ENCODE measurements at regions not wholly inside any gene's neighbourhood (a gene's known extent, or its start where the extent isn't known, plus 50 kb on each side); places are given as distances from the start of the nearest gene placed in this dataset.

GRCh38 chrX:113539599-113540356 is 699.1 kb upstream of the AMOT start:
- Histone ChIP-seq H3K9me3 (ENCODE audit: low read length) (no peaks in the 10 kb centered on the region), H3K4me1 (ENCODE audit: insufficient read depth, low read length) (no peaks in the 10 kb centered on the region), H3K79me2 (ENCODE audit: low read length) (no peaks in the 10 kb centered on the region), H3K4me3 (ENCODE audit: low read length) (no peak overlapping the region), H3F3A (ENCODE audit: low read length, unreplicated experiment) (no peaks in the 10 kb centered on the region), H3K9me2 (replicated peaks; ENCODE audit: low read length) (no peaks in the 10 kb centered on the region), H3K36me3 (ENCODE audit: low read depth, low read length) (no peaks in the 10 kb centered on the region), H3K9ac (ENCODE audit: low read length) (no peak overlapping the region), H3K27me3 (ENCODE audit: low read length) (no peaks in the 10 kb centered on the region), H2AFZ (ENCODE audit: low read length) (no peak overlapping the region), H3K4me2 (ENCODE audit: low read length) (no peak overlapping the region), H4K20me1 (ENCODE audit: low read length) (no peaks in the 10 kb centered on the region), H3K27ac (ENCODE audit: low read length) (no peak overlapping the region)
- ChIA-PET POLR2A (ENCODE audit: unreplicated experiment) (no interaction called here), CTCF (no interaction called here)
- no TSS peak for BruUV-seq (replicated peaks)
- intact Hi-C loops (cut with micrococcal nuclease) = no loop called here
- no peak for DNase-seq
- ATAC-seq = no peak
- TF ChIP-seq EZH2phosphoT487 (IDR thresholded peaks at IDR 0.05; ENCODE audit: borderline replicate concordance, low read length) (no peak), CTCF (conservative IDR thresholded peaks at IDR 0.05; ENCODE audit: low read depth, low read length) (no peak), EZH2 (IDR thresholded peaks at IDR 0.05; ENCODE audit: low read length, unreplicated experiment) (no peak)

- no peaks in the 10 kb centered on the region for H3K27me3 ChIP-seq (ENCODE audit: low read length)
- H3K9me2 ChIP-seq (replicated peaks; ENCODE audit: low read length) = no peaks in the 10 kb centered on the region
- DNase-seq (no peak), ATAC-seq (no peak)
- ChIA-PET CTCF (no interaction called here), POLR2A (ENCODE audit: unreplicated experiment) (no interaction called here)
- H3K4me3 ChIP-seq (ENCODE audit: low read length) = no peak overlapping the region
- no peak overlapping the region for H3K4me2 ChIP-seq (ENCODE audit: low read length)
- H3K4me1 ChIP-seq (ENCODE audit: insufficient read depth, low read length) = no peaks in the 10 kb centered on the region
- H2AFZ ChIP-seq (ENCODE audit: low read length) = no peak overlapping the region
- no peak overlapping the region for H3K9ac ChIP-seq (ENCODE audit: low read length)
- no peaks in the 10 kb centered on the region for H3K79me2 ChIP-seq (ENCODE audit: low read length)
- TF ChIP-seq CTCF (conservative IDR thresholded peaks at IDR 0.05; ENCODE audit: low read depth, low read length) (no peak), EZH2phosphoT487 (IDR thresholded peaks at IDR 0.05; ENCODE audit: borderline replicate concordance, low read length) (no peak), EZH2 (IDR thresholded peaks at IDR 0.05; ENCODE audit: low read length, unreplicated experiment) (no peak)
- no peaks in the 10 kb centered on the region for H4K20me1 ChIP-seq (ENCODE audit: low read length)
- H3F3A ChIP-seq (ENCODE audit: low read length, unreplicated experiment) = no peaks in the 10 kb centered on the region
- no peaks in the 10 kb centered on the region for H3K36me3 ChIP-seq (ENCODE audit: low read depth, low read length)
- H3K27ac ChIP-seq (ENCODE audit: low read length) = no peak overlapping the region
- BruUV-seq (replicated peaks) = no TSS peak
- H3K9me3 ChIP-seq (ENCODE audit: low read length) = no peaks in the 10 kb centered on the region
- intact Hi-C loops (cut with micrococcal nuclease) = no loop called here
These were observed 688.9 kb upstream of the AMOT start for GRCh38 chrX:113529426-113530013.

- DNase-seq (no peak), ATAC-seq (no peak)
- Histone ChIP-seq H3K4me1 (ENCODE audit: insufficient read depth, low read length) (no peaks in the 10 kb centered on the region), H3F3A (ENCODE audit: low read length, unreplicated experiment) (no peaks in the 10 kb centered on the region), H3K79me2 (ENCODE audit: low read length) (no peaks in the 10 kb centered on the region), H3K9me2 (replicated peaks; ENCODE audit: low read length) (no peaks in the 10 kb centered on the region), H3K27me3 (ENCODE audit: low read length) (no peaks in the 10 kb centered on the region), H3K4me2 (ENCODE audit: low read length) (no peak overlapping the region), H4K20me1 (ENCODE audit: low read length) (no peaks in the 10 kb centered on the region), H3K9ac (ENCODE audit: low read length) (no peak overlapping the region), H3K27ac (ENCODE audit: low read length) (no peak overlapping the region), H3K4me3 (ENCODE audit: low read length) (no peak overlapping the region), H3K9me3 (ENCODE audit: low read length) (no peaks in the 10 kb centered on the region), H3K36me3 (ENCODE audit: low read depth, low read length) (no peaks in the 10 kb centered on the region), H2AFZ (ENCODE audit: low read length) (no peak overlapping the region)
- CTCF ChIA-PET = no interaction called here
- TF ChIP-seq EZH2 (IDR thresholded peaks at IDR 0.05; ENCODE audit: low read length, unreplicated experiment) (no peak), CTCF (conservative IDR thresholded peaks at IDR 0.05; ENCODE audit: low read depth, low read length) (no peak), EZH2phosphoT487 (IDR thresholded peaks at IDR 0.05; ENCODE audit: borderline replicate concordance, low read length) (no peak)
- intact Hi-C loops (cut with micrococcal nuclease) = no loop called here
- POLR2A ChIA-PET (ENCODE audit: unreplicated experiment) = no interaction called here
- no TSS peak for BruUV-seq (replicated peaks)
These were observed 682.2 kb upstream of the AMOT start for GRCh38 chrX:113522814-113523213.
